ENCODE measurements at regions not wholly inside any gene's neighbourhood (a gene's known extent, or its start where the extent isn't known, plus 50 kb on each side); places are given as distances from the start of the nearest gene placed in this dataset.

DNA sequence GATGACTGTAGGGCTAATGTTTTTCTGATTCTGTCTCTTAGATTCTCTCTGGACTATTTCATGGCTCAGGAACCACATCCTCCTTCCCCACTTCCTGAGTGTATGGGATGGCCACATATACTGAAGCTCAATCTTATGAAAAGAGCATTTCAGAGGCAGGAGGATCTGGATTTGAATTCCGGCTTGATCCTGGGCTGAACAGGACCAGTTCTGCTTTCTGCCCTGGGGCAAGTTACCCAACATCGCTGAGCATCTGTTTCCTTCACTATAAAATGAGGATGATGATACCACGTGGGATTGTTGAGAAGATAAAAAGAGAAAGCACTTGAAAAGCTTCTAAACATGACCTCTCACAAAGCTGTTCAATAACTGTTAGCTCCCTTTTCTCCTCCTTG, 168.4 kb upstream of the TNFAIP3 start:
- Histone ChIP-seq H3K4me2 (ENCODE audit: extremely low read depth, insufficient read depth, low read length) (no peak overlapping the region), H4K20me1 (ENCODE audit: control insufficient read depth, extremely low read depth, insufficient read depth, low read length) (no peaks in the 10 kb centered on the region), H3K27ac (ENCODE audit: insufficient read depth, low read length) (no peak overlapping the region), H3K4me3 (replicated peaks in 1 of 4; ENCODE audit: control extremely low read depth in 1 of 4, insufficient read depth in 1 of 4, low read depth in 3 of 4, low read length in 4 of 4) (no peak overlapping the region), H3K79me2 (ENCODE audit: control insufficient read depth, insufficient read depth, low read length) (no peaks in the 10 kb centered on the region), H3K36me3 (ENCODE audit: control insufficient read depth, insufficient read depth, low read length) (no peaks in the 10 kb centered on the region), H3K9me3 (ENCODE audit: control insufficient read depth, insufficient read depth, low read depth, low read length) (no peaks in the 10 kb centered on the region), H2AFZ (ENCODE audit: low read length) (no peak overlapping the region), H3K4me1 (ENCODE audit: control insufficient read depth, extremely low read depth, insufficient read depth, low read length) (peaks cover 4% of the 10 kb centered on the region), H3K27me3 (ENCODE audit: control insufficient read depth, insufficient read depth, low read length) (no peaks in the 10 kb centered on the region), H3K9ac (ENCODE audit: insufficient read depth, low read length) (no peak overlapping the region)
- no peak for DNase-seq (ENCODE audit: low read depth in 2 of 2)
- TF ChIP-seq, protein P1, sequence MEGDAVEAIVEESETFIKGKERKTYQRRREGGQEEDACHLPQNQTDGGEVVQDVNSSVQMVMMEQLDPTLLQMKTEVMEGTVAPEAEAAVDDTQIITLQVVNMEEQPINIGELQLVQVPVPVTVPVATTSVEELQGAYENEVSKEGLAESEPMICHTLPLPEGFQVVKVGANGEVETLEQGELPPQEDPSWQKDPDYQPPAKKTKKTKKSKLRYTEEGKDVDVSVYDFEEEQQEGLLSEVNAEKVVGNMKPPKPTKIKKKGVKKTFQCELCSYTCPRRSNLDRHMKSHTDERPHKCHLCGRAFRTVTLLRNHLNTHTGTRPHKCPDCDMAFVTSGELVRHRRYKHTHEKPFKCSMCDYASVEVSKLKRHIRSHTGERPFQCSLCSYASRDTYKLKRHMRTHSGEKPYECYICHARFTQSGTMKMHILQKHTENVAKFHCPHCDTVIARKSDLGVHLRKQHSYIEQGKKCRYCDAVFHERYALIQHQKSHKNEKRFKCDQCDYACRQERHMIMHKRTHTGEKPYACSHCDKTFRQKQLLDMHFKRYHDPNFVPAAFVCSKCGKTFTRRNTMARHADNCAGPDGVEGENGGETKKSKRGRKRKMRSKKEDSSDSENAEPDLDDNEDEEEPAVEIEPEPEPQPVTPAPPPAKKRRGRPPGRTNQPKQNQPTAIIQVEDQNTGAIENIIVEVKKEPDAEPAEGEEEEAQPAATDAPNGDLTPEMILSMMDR (conservative IDR thresholded peaks at IDR 0.05 in 1 of 2, IDR thresholded peaks at IDR 0.05 in 1 of 2; ENCODE audit: low read depth in 1 of 2, low read length in 2 of 2): no peak
- TF ChIP-seq EZH2 (IDR thresholded peaks at IDR 0.05; ENCODE audit: low read length, missing control alignments): no peak

DNA sequence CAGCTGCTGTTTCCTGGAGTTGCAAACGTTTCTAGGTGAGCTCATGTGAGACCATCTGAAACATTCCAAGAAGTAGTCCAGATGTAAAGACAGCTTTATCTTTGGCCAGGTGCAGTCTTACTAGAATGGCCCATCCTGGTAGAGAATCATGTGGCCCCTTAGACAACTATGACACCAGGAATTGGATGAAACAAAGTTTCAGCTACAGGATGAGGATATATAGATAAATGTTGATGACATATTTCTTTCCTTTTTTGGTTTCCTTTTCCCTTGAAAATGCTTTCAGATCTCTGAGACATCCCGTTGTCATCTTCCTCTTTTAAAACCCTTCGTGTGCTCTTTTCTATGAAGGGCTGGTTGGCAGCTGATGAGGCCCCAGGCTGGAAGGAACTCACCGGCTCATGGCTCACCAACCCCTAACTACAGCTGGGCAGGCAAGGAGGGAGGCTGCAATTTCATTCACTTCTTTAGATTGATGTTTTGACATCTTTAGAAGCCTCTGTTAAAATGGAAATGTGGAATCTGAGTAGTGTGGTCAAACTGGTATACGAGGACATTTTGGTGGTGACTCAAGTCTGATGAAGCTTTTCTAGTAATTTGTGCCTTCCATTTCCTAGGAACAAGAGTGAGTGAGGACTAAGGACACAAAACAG, 167.9 kb upstream of the TNFAIP3 start:
- no peak for DNase-seq (ENCODE audit: low read depth in 2 of 2)
- Histone ChIP-seq H2AFZ (ENCODE audit: low read length) (no peak overlapping the region), H3K9me3 (ENCODE audit: control insufficient read depth, insufficient read depth, low read depth, low read length) (no peaks in the 10 kb centered on the region), H3K4me3 (replicated peaks in 1 of 4; ENCODE audit: control extremely low read depth in 1 of 4, insufficient read depth in 1 of 4, low read depth in 3 of 4, low read length in 4 of 4) (no peak overlapping the region), H3K9ac (ENCODE audit: insufficient read depth, low read length) (no peak overlapping the region), H3K4me1 (ENCODE audit: control insufficient read depth, extremely low read depth, insufficient read depth, low read length) (peaks cover 4% of the 10 kb centered on the region), H3K79me2 (ENCODE audit: control insufficient read depth, insufficient read depth, low read length) (no peaks in the 10 kb centered on the region), H3K36me3 (ENCODE audit: control insufficient read depth, insufficient read depth, low read length) (no peaks in the 10 kb centered on the region), H3K27me3 (ENCODE audit: control insufficient read depth, insufficient read depth, low read length) (no peaks in the 10 kb centered on the region), H3K4me2 (ENCODE audit: extremely low read depth, insufficient read depth, low read length) (no peak overlapping the region), H3K27ac (ENCODE audit: insufficient read depth, low read length) (no peak overlapping the region), H4K20me1 (ENCODE audit: control insufficient read depth, extremely low read depth, insufficient read depth, low read length) (no peaks in the 10 kb centered on the region)
- TF ChIP-seq EZH2 (IDR thresholded peaks at IDR 0.05; ENCODE audit: low read length, missing control alignments): no peak
- TF ChIP-seq, protein P1 (conservative IDR thresholded peaks at IDR 0.05 in 1 of 2, IDR thresholded peaks at IDR 0.05 in 1 of 2; ENCODE audit: low read depth in 1 of 2, low read length in 2 of 2): no peak

DNA sequence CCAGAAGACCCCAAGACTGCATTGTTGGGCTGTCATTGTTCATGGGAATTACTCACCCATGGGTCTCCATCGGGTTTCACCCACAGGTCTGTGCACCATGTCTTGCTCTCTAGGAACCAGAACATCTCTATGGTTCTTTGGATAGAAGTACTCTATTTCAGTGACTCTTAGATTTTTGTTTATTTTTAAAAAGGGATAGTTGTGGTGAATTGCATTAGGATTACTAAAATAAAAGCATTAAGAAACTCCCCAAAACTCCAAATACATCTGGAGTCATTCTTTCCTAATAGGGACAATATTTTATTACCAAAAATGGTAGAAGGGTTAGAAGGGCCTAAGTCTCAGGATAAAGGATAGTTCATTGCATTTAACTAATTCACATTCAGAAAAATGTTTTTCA, 166.9 kb upstream of the TNFAIP3 start:
- H3K27ac ChIP-seq (ENCODE audit: insufficient read depth, low read length): no peak overlapping the region
- no peaks in the 10 kb centered on the region for H3K9me3 ChIP-seq (ENCODE audit: control insufficient read depth, insufficient read depth, low read depth, low read length)
- DNase-seq (ENCODE audit: low read depth in 2 of 2): peak in 1 of 2 donors; percentile 27

More for the DNA sequence above, 166.9 kb upstream of the TNFAIP3 start:
- H3K79me2 ChIP-seq (ENCODE audit: control insufficient read depth, insufficient read depth, low read length): no peaks in the 10 kb centered on the region
- H3K4me3 ChIP-seq (replicated peaks in 1 of 4; ENCODE audit: control extremely low read depth in 1 of 4, insufficient read depth in 1 of 4, low read depth in 3 of 4, low read length in 4 of 4): no peak overlapping the region
- no peak overlapping the region for H3K9ac ChIP-seq (ENCODE audit: insufficient read depth, low read length)
- H3K4me1 ChIP-seq (ENCODE audit: control insufficient read depth, extremely low read depth, insufficient read depth, low read length): peaks cover 4% of the 10 kb centered on the region
- TF ChIP-seq, protein P1 (conservative IDR thresholded peaks at IDR 0.05 in 1 of 2, IDR thresholded peaks at IDR 0.05 in 1 of 2; ENCODE audit: low read depth in 1 of 2, low read length in 2 of 2): no peak
- no peak for TF ChIP-seq EZH2 (IDR thresholded peaks at IDR 0.05; ENCODE audit: low read length, missing control alignments)
- H3K4me2 ChIP-seq (ENCODE audit: extremely low read depth, insufficient read depth, low read length): no peak overlapping the region
- no peaks in the 10 kb centered on the region for H3K27me3 ChIP-seq (ENCODE audit: control insufficient read depth, insufficient read depth, low read length)
- H4K20me1 ChIP-seq (ENCODE audit: control insufficient read depth, extremely low read depth, insufficient read depth, low read length): no peaks in the 10 kb centered on the region
- H2AFZ ChIP-seq (ENCODE audit: low read length): no peak overlapping the region
- no peaks in the 10 kb centered on the region for H3K36me3 ChIP-seq (ENCODE audit: control insufficient read depth, insufficient read depth, low read length)
